Effector memory CD4-positive, alpha-beta T cell (primary cell): ENCODE measurements at regions not wholly inside any gene's neighbourhood (a gene's known extent, or its start where the extent isn't known, plus 50 kb on each side); places are given as distances from the start of the nearest gene placed in this dataset.

Experiments used
- DNase-seq, 3 donors: peaks; one replicate each; pipeline ENCODE4 v3.0.0-alpha.2; 2020
- H3K27ac ChIP-seq: 2 replicates; pipeline ENCODE4 v1.7.0; 2013; ENCODE audit warnings: mild to moderate bottlenecking, low read length, moderate library complexity; ENCODE audit not compliant: insufficient read depth, poor library complexity, severe bottlenecking
- H3K27me3 ChIP-seq: replicated peaks from 2 replicates; pipeline ENCODE4 v1.7.0; 2013; ENCODE audit warnings: mild to moderate bottlenecking, low read length; ENCODE audit not compliant: insufficient read depth, control insufficient read depth, poor library complexity, severe bottlenecking
- H3K36me3 ChIP-seq: 2 replicates; pipeline ENCODE4 v1.7.0; 2013; ENCODE audit warnings: mild to moderate bottlenecking, low read length, moderate library complexity; ENCODE audit not compliant: control insufficient read depth, insufficient read depth
- H3K4me1 ChIP-seq: 2 replicates; pipeline ENCODE4 v1.7.0; 2013; ENCODE audit warnings: low read length, mild to moderate bottlenecking; ENCODE audit not compliant: control insufficient read depth, insufficient read depth, poor library complexity, severe bottlenecking
- H3K4me3 ChIP-seq: 2 replicates; pipeline ENCODE4 v1.7.0; 2013; ENCODE audit warnings: low read length, low read depth, mild to moderate bottlenecking; ENCODE audit not compliant: insufficient read depth, poor library complexity, severe bottlenecking
- H3K9me3 ChIP-seq: 2 replicates; pipeline ENCODE4 v1.7.0; 2013; ENCODE audit warnings: mild to moderate bottlenecking, low read length, moderate library complexity; ENCODE audit not compliant: control insufficient read depth

DNA sequence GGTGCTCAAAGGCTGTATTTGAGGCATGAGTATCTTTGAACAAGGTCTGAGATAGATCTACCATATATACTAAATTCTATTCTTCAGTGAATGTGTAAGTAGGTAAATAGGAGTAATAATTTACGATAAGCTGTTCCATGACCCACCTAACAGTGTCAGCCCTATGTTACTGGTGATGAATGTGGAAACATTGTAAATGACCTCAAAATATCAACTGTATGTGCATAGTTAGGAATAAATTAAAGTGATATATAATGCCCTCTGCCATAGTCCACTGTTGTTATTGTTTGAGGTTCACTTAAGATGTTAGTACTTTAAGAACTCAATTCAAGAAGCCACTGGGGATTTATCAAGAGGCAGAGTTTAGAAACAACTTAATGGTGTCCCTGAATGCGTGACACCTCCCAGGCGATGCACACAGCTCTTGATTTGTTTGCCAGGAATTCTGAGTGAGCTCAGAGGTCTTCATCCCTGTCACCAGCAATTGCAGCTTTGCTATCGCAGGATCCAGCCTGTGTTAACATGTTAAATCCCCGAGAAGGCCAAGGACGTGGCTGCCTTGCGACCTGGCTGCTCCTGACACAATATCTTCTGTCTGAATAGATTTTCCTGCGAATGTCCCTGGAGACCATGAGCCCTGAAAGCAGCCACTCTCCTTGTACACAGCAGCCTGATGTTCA, 104.9 kb downstream of the KLF6 start:
- Histone ChIP-seq H3K36me3 (no peaks in the 10 kb centered on the region), H3K9me3 (no peaks in the 10 kb centered on the region), H3K4me1 (no peaks in the 10 kb centered on the region), H3K27me3 (no peaks in the 10 kb centered on the region), H3K4me3 (no peak overlapping the region), H3K27ac (no peak overlapping the region)
- DNase-seq, result no peak

DNA sequence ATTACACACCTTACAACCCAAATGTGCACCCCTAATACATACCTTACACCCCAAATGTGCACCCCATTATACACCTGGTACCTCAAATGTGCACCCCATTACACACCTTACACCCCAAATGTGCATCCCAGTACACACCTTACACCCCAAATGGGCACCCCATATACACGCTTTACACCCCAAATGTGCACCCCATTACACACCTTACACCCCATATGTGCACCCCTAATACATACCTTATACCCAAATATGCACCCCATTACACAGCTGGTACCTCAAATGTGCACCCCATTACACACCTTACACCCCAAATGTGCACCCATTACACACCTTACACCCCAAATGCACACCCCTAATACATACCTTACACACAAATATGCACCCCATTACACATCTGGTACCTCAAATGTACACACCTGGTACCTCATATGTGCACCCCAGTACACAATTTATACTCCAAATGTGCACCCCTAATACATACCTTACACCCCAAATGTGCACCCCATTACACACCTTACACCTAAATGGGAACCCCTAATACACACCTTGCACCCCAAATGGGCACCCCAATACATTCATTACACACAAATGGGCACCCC, 106.3 kb downstream of the KLF6 start:
- no peak for DNase-seq
- Histone ChIP-seq H3K4me3 (no peak overlapping the region), H3K27me3 (no peaks in the 10 kb centered on the region), H3K4me1 (no peaks in the 10 kb centered on the region), H3K36me3 (no peaks in the 10 kb centered on the region), H3K27ac (no peak overlapping the region), H3K9me3 (no peaks in the 10 kb centered on the region)

DNA sequence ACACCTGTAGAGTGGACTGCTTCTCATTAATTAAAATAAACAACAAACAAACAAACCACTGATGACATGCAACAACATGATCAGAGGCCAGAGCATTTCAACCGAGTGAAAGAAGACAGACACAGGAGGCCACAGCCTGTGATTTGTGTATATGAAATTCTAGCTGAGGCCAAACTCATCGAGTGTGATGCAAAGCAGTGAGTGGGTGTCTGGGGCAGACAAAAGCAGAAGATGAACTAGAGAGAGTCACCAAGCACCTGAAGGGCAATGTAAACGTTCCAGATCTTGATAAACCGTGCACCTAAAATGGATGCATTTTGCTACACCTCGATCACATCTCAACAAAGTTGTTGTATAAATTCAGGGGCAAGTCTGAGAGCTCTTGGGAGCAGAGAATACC, 108.4 kb downstream of the KLF6 start:
- Histone ChIP-seq H3K4me3 (no peak overlapping the region), H3K27me3 (no peaks in the 10 kb centered on the region), H3K9me3 (no peaks in the 10 kb centered on the region), H3K4me1 (no peaks in the 10 kb centered on the region), H3K36me3 (no peaks in the 10 kb centered on the region), H3K27ac (no peak overlapping the region)
- no peak for DNase-seq

DNA sequence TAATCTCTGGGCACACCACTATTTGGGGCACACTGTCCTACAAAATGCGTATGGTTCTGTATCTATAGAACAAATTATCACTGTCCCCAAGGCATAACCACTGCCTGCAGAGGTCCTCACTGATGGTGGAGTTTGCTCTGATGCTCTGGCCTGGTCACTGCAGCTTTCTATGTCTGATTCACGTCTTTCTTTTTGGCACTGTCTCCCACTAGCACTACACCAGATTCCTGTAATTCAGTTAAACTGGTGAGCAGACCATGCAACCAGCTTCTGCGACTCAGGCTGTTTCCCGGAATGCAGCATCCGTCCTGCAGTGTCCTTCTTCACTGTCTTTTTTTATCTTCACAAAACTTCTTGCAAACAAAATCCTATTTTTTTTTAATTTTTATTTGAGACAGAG, 112.8 kb downstream of the KLF6 start:
- H3K27ac ChIP-seq, result no peak overlapping the region
- H3K36me3 ChIP-seq, result no peaks in the 10 kb centered on the region
- H3K27me3 ChIP-seq, result no peaks in the 10 kb centered on the region
- no peaks in the 10 kb centered on the region for H3K9me3 ChIP-seq
- no peak for DNase-seq
- no peak overlapping the region for H3K4me3 ChIP-seq
- H3K4me1 ChIP-seq, result peaks cover 24% of the 10 kb centered on the region

DNA sequence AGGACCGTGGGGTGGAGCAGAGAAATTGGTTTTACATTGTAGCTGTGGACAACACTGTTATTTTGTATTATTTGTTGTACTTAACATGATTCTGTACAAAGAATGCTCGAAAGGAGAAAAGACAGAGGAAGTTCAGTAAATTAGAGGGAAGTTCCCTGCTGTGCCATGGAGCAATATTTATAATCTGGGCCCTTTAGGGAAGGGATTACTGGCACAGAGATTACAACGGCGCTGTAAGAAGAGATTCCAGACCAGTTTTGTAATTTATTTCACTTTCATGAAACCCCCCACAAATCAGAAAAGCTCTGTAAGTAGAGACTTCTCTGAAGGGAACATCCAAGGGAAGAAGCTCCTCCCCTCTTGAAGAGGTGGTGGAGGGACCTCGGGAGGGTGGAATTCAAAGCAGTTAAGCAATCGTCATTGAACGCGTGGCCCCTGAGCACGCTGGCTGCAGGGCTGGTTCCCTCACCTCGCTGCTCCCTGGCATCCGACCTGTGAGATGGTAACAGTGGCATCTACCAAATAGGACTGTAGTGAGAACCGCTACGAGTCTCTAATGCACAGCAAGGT, 113.5 kb downstream of the KLF6 start:
- H3K4me3 ChIP-seq, result no peak overlapping the region
- H3K27ac ChIP-seq, result no peak overlapping the region
- H3K9me3 ChIP-seq, result no peaks in the 10 kb centered on the region
- no peak for DNase-seq
- peaks cover 31% of the 10 kb centered on the region for H3K4me1 ChIP-seq
- H3K27me3 ChIP-seq, result no peaks in the 10 kb centered on the region
- no peaks in the 10 kb centered on the region for H3K36me3 ChIP-seq

DNA sequence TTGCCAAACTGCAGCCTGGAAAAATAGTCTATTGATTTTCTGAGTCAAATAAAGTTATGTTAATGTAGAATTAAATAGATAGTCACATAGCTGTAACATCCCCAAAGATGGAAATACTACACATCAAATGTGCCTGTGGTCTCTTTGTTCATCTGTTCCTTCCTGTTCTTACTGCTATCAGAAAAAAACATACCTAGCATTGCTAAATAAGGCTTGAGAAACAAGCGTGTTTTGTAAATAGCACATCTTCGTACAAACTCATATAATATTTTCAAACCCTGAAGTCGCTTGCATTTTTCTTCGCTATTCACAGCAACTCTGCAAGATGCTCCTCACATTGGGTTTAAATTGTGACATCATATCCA, 116.1 kb downstream of the KLF6 start:
- H3K9me3 ChIP-seq, result no peaks in the 10 kb centered on the region
- DNase-seq, result no peak
- peak overlapping the region; percentile 79 for H3K27ac ChIP-seq
- H3K27me3 ChIP-seq, result no peaks in the 10 kb centered on the region
- no peaks in the 10 kb centered on the region for H3K36me3 ChIP-seq
- peaks cover 36% of the 10 kb centered on the region for H3K4me1 ChIP-seq
- H3K4me3 ChIP-seq, result peak overlapping the region; percentile 60

DNA sequence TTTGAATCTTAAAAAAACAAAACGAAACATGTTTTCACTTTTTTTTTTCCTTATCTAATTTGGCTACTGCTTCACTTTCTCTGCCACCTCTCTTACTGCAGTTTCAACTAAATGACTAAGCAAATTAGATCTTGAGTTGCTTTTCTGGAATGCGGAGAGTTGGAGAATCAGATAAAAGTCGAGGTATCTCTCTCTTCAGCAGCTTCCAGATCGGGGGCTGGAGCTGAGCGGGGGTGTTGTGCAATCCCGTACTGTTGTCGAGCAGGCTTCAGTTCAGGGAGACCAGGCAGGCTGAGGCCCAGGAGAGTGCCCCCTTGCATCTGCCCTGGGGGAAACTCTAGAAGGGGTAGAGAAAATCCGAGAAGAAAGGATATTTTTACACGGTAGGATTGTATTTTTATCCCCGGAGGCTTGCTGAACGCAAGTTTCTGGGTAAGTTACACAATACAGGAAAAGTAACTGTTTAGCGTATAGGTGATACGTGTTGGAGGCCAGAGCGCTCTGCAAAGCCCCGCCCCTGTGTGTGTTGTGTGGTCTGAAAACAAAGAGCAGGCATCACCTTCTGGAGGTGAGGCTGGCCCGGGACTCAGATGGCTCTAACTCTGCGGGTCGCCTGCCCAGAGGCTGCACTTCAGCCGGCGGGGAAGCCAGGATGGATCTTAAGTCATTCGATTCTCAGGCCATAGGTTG, 116.6 kb downstream of the KLF6 start:
- H3K27ac ChIP-seq, result peak overlapping the region; percentile 79

DNA sequence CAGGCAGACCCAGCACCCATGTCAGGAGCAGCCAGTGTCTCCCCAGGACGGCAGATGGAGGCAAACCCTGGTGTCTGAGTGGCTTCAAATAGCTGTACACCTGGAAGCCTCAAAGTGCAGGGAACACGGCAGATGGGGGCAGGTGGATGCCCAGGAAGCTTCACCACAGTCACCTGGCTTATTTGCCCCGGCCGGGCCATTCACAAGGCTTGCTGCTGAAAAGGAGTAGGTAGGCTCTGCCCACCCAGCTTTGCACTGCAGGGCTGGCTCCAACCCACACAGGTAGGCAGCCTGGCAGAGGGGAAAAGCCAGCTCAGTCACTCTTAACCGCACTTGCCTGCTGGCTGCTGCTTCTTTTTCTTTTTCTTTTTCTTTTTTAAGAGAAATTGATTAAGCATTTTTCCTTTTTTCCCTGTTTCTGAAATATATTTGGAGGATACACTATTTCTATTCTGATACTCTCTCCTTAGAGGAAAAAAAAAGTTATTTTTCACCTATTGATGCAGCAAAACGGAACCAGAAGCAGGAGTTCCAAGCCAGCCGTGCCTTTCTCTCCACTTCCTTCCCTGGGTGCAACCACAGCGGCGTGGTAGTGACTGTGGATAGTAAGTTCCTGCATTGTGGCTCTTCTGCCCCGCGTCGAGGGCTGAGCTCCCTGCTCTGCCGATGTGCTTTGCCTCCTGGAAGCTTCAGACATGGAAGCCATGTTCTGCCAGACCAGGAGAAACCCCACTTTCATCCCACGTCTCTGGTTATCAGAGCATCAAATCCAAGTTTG, 118.3 kb downstream of the KLF6 start:
- peaks cover 36% of the 10 kb centered on the region for H3K4me1 ChIP-seq
- H3K36me3 ChIP-seq, result no peaks in the 10 kb centered on the region
- peak; percentile 10 to 17 (median 12) for DNase-seq
- H3K27me3 ChIP-seq, result no peaks in the 10 kb centered on the region
- peak overlapping the region; percentile 9 for H3K4me3 ChIP-seq
- H3K27ac ChIP-seq, result no peak overlapping the region
- no peaks in the 10 kb centered on the region for H3K9me3 ChIP-seq

More for the DNA sequence above, 116.6 kb downstream of the KLF6 start:
- Histone ChIP-seq H3K4me1 (peaks cover 36% of the 10 kb centered on the region), H3K9me3 (no peaks in the 10 kb centered on the region), H3K36me3 (no peaks in the 10 kb centered on the region), H3K4me3 (peak overlapping the region; percentile 60), H3K27me3 (no peaks in the 10 kb centered on the region)
- DNase-seq, result peak; percentile 47 to 65 (median 54)

DNA sequence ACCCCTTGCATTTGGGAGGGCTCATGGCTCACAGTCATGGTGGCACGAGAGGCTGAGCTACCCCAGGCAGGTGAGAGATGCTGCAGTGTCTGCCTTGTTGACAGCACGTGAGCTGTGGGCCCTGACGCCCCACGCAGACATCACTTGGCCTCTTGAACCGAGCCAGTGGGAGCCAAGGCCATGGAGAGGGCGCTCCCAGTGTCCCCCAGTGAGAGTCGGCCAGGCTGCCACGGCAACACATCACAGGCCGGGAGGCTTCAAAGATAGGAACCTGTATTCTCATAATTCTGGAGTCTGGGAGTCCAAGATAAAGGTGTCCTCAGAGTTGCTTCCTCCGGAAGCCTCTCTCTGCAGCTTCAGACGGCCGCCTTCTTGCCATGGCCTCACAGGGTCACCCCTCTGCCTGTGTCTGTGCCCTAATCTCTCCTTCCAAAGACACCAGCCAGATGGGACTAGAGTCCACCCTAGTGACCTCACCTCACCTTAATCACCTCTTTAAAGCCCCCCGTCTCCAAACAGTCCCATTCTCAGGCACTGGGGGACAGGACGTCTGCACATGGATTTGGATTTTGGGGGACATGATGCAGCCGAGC, 119.6 kb downstream of the KLF6 start:
- Histone ChIP-seq H3K4me1 (peaks cover 36% of the 10 kb centered on the region), H3K36me3 (no peaks in the 10 kb centered on the region), H3K27me3 (no peaks in the 10 kb centered on the region), H3K4me3 (no peak overlapping the region), H3K27ac (no peak overlapping the region), H3K9me3 (no peaks in the 10 kb centered on the region)
- no peak for DNase-seq
